IMR-90 (cell line): ENCODE measurements at regions not wholly inside any gene's neighbourhood (a gene's known extent, or its start where the extent isn't known, plus 50 kb on each side); places are given as distances from the start of the nearest gene placed in this dataset.

Experiments
- ATAC-seq: fragments of 200-7000 bp; cut with Tn5 transposase; 2 replicates; pipeline ENCODE4 v1.9.1; 2020; ENCODE audit warnings: low read depth, mild to moderate bottlenecking, moderate library complexity
- BruUV-seq: library from RNA; stranded (reverse); fragments of 400-500 nt; replicated peaks from 2 replicates; lab custom pipeline; 2021; lab: Mats Ljungman, UMichigan
- CTCF ChIA-PET: fragments of 300-600 bp; formaldehyde crosslinking; extraction: SDS; loops from one replicate; lab custom pipeline; 2021; ENCODE audit warnings: antibody characterized with exemption; lab: Yijun Ruan, JAX
- POLR2A ChIA-PET: fragments of 300-600 bp; sonication (Branson Sonifier 250); formaldehyde crosslinking; loops from one replicate; lab custom pipeline; 2022; ENCODE audit warnings: antibody characterized with exemption; ENCODE audit not compliant: unreplicated experiment; lab: Charles Lee
- DNase-seq: peaks from one replicate; pipeline ENCODE4 v3.0.0; 2013
- H2AFZ ChIP-seq: replicated peaks from 2 replicates; pipeline ENCODE3; 2013; ENCODE audit warnings: low read length, mild to moderate bottlenecking; ENCODE audit not compliant: poor library complexity
- H2AK5ac ChIP-seq: 2 replicates; pipeline ENCODE4 v1.6.1; 2013; ENCODE audit warnings: low read depth, low read length, inconsistent platforms
- H2AK9ac ChIP-seq: replicated peaks from 2 replicates; pipeline ENCODE3; 2013; ENCODE audit warnings: mild to moderate bottlenecking, low read depth, low read length, moderate library complexity; ENCODE audit not compliant: poor library complexity
- H2BK120ac ChIP-seq: 2 replicates; pipeline ENCODE4 v1.6.1; 2013; ENCODE audit warnings: low read depth, low read length, inconsistent platforms
- H2BK15ac ChIP-seq: 3 replicates; pipeline ENCODE4 v1.6.1; 2013; ENCODE audit warnings: low read depth, low read length, inconsistent platforms
- H2BK20ac ChIP-seq: 2 replicates; pipeline ENCODE4 v1.6.1; 2013; ENCODE audit warnings: low read depth, mild to moderate bottlenecking, inconsistent platforms, low read length, moderate library complexity
- H2BK5ac ChIP-seq: 2 replicates; pipeline ENCODE4 v1.6.1; 2013; ENCODE audit warnings: mild to moderate bottlenecking, low read depth, low read length, inconsistent platforms; ENCODE audit not compliant: poor library complexity, severe bottlenecking
- H3K14ac ChIP-seq: replicated peaks from 2 replicates; pipeline ENCODE4 v1.6.1; 2013; ENCODE audit warnings: low read depth, low read length, inconsistent platforms
- H3K18ac ChIP-seq: 2 replicates; pipeline ENCODE4 v1.6.1; 2013; ENCODE audit warnings: low read depth, low read length, control low read depth
- H3K23ac ChIP-seq: 2 replicates; pipeline ENCODE4 v1.6.1; 2013; ENCODE audit warnings: low read depth, low read length, inconsistent platforms
- H3K27ac ChIP-seq: 2 replicates; pipeline ENCODE4 v1.5.1; 2013; ENCODE audit warnings: mild to moderate bottlenecking, control low read depth, low read length; ENCODE audit not compliant: insufficient read depth
- H3K27me3 ChIP-seq: 2 replicates; pipeline ENCODE4 v1.6.1; 2013; ENCODE audit warnings: low read length; ENCODE audit not compliant: control insufficient read depth, insufficient read depth
- H3K36me3 ChIP-seq: 2 replicates; pipeline ENCODE4 v1.6.1; 2013; ENCODE audit warnings: low read length, mixed read lengths; ENCODE audit not compliant: control insufficient read depth, insufficient read depth
- H3K4ac ChIP-seq: 2 replicates; pipeline ENCODE4 v1.6.1; 2013; ENCODE audit warnings: low read depth, low read length, inconsistent platforms
- H3K4me1 ChIP-seq: 2 replicates; pipeline ENCODE4 v1.6.1; 2013; ENCODE audit warnings: low read length, mixed read lengths; ENCODE audit not compliant: control insufficient read depth, insufficient read depth
- H3K4me2 ChIP-seq: 2 replicates; pipeline ENCODE4 v1.6.1; 2013; ENCODE audit warnings: low read depth, mild to moderate bottlenecking, control low read depth, low read length, moderate library complexity
- H3K4me3 ChIP-seq: 2 replicates; pipeline ENCODE4 v1.5.1; 2013; ENCODE audit warnings: low read depth, mild to moderate bottlenecking, control low read depth, low read length, moderate library complexity; ENCODE audit not compliant: insufficient read depth
- H3K56ac ChIP-seq: 2 replicates; pipeline ENCODE4 v1.6.1; 2013; ENCODE audit warnings: low read length, inconsistent platforms; ENCODE audit not compliant: insufficient read depth; ENCODE audit errors: extremely low read depth
- H3K79me1 ChIP-seq, 2 experiments: 2 replicates each; pipeline ENCODE4 v1.6.1; 2013; ENCODE audit warnings: low read length in 2 of 2, inconsistent platforms in 1 of 2, low read depth in 1 of 2
- H3K9ac ChIP-seq: 2 replicates; pipeline ENCODE4 v1.6.1; 2013; ENCODE audit warnings: low read depth, low read length, control low read depth
- H3K9me1 ChIP-seq: 2 replicates; pipeline ENCODE4 v1.6.1; 2013; ENCODE audit warnings: low read length, inconsistent platforms; ENCODE audit not compliant: insufficient read depth
- H3K9me3 ChIP-seq: 2 replicates; pipeline ENCODE4 v1.6.1; 2013; ENCODE audit warnings: low read length; ENCODE audit not compliant: control insufficient read depth, insufficient read depth
- H4K20me1 ChIP-seq: 2 replicates; pipeline ENCODE4 v1.6.1; 2013; ENCODE audit warnings: low read length, inconsistent platforms; ENCODE audit not compliant: insufficient read depth
- H4K5ac ChIP-seq: 2 replicates; pipeline ENCODE4 v1.6.1; 2013; ENCODE audit warnings: mild to moderate bottlenecking, low read depth, low read length, control low read depth
- H4K8ac ChIP-seq, 2 experiments: 2 replicates each; pipeline ENCODE4 v1.6.1; 2013; ENCODE audit warnings: low read depth in 2 of 2, low read length in 2 of 2, control low read depth in 1 of 2, inconsistent platforms in 1 of 2
- H4K91ac ChIP-seq: 2 replicates; pipeline ENCODE4 v1.6.1; 2013; ENCODE audit warnings: low read depth, low read length, inconsistent platforms; ENCODE audit not compliant: insufficient read depth
- CEBPB ChIP-seq: IDR thresholded peaks from 2 replicates; pipeline ENCODE4 v1.6.1; 2012; ENCODE audit warnings: low read depth, low read length, improper control_type of control experiment
- NFE2L2 ChIP-seq: fragments of 150-350 bp; IDR thresholded peaks from 2 replicates; pipeline ENCODE4 v1.6.1; 2016; ENCODE audit warnings: low read depth, mild to moderate bottlenecking, low read length
- WGBS, 2 experiments: methylation state at CpG; one replicate each; pipeline versions ENCODE4 v1.1.5 to v1.1.7; 2013; ENCODE audit warnings: missing lambda C conversion rate in 2 of 2; ENCODE audit not compliant: insufficient read length in 1 of 2; ENCODE audit errors: extremely low coverage in 2 of 2; 5-methylcytosine and 5-hydroxymethylcytosine counted together
- dilution Hi-C: fragments of 300-500 bp; cut with HindIII; formaldehyde crosslinking; loops from one replicate; pipeline ENCODE4 v1.14.3; 2018; ENCODE audit warnings: low sequenced_read_pairs; ENCODE audit not compliant: unreplicated experiment
- in situ Hi-C: fragments of 300-500 bp; cut with MboI; formaldehyde crosslinking; loops from 3 replicates; pipeline ENCODE4 v1.14.3; 2019; ENCODE audit warnings: low sequenced_read_pairs, inconsistent platforms, mixed read lengths
- intact Hi-C: fragments of 100-400 bp; cut with micrococcal nuclease; formaldehyde crosslinking; loops from 2 replicates; pipeline ENCODE4 v1.10.0; 2022

- no CpG with 5 or more reads among the region's 2 CpGs for WGBS, 2 experiments
- intact Hi-C loops (no loop called here), in situ Hi-C loops (no loop called here), dilution Hi-C loops (no loop called here)
- Histone ChIP-seq H3K4me1 (no peaks in the 10 kb centered on the region), H3K56ac (no peak overlapping the region), H2AK5ac (no peak overlapping the region), H2BK5ac (no peak overlapping the region), H3K79me1 (no peaks in the 10 kb centered on the region), H2AK9ac (no peak overlapping the region), H2BK20ac (no peak overlapping the region), H4K5ac (no peak overlapping the region), H3K14ac (no peak overlapping the region), H2BK15ac (no peak overlapping the region), H3K4me2 (no peak overlapping the region), H3K27me3 (no peaks in the 10 kb centered on the region), H4K8ac (no peak overlapping the region), H3K4me3 (no peak overlapping the region), H3K23ac (no peak overlapping the region), H2AFZ (no peak overlapping the region), H3K27ac (no peak overlapping the region), H3K9me1 (no peaks in the 10 kb centered on the region), H4K91ac (no peak overlapping the region), H3K4ac (no peak overlapping the region), H4K20me1 (no peaks in the 10 kb centered on the region), H3K9ac (no peak overlapping the region), H3K36me3 (no peaks in the 10 kb centered on the region), H3K18ac (no peak overlapping the region), H2BK120ac (no peak overlapping the region), H3K9me3 (no peaks in the 10 kb centered on the region)
- CTCF ChIA-PET: no interaction called here
- DNase-seq (no peak), ATAC-seq (no peak)
- POLR2A ChIA-PET: no interaction called here
- BruUV-seq: no TSS peak
- TF ChIP-seq NFE2L2 (no peak), CEBPB (peak; percentile 66)
These were observed 59.3 kb upstream of the KIAA1217 start for GRCh38 chr10:24149640-24150039.
